HuH-7 (cell line): ENCODE measurements at regions not wholly inside any gene's neighbourhood (a gene's known extent, or its start where the extent isn't known, plus 50 kb on each side); places are given as distances from the start of the nearest gene placed in this dataset.

ENCODE experiments used
- DNase-seq: peaks from one replicate; pipeline ENCODE4 v3.0.0; 2011; ENCODE audit warnings: low spot score

- no peak for DNase-seq
Measured at GRCh38 chr7:121449735-121450240, 53.7 kb upstream of the FAM3C start.

- DNase-seq: no peak
Measured at GRCh38 chr7:121449329-121449728, 53.2 kb upstream of the FAM3C start.

- no peak for DNase-seq
Measured at GRCh38 chr7:121448429-121448828, 52.3 kb upstream of the FAM3C start.

GRCh38 chr7:121447911-121448300 is 51.8 kb upstream of the FAM3C start:
- DNase-seq: no peak

GRCh38 chr7:121447243-121447910 is 51.3 kb upstream of the FAM3C start:
- no peak for DNase-seq

GRCh38 chr7:121446526-121446925 is 50.4 kb upstream of the FAM3C start:
- no peak for DNase-seq
